Hepatocyte (in vitro differentiated cells): ENCODE measurements at regions not wholly inside any gene's neighbourhood (a gene's known extent, or its start where the extent isn't known, plus 50 kb on each side); places are given as distances from the start of the nearest gene placed in this dataset.

Experiments used
- DNase-seq: peaks from one replicate; pipeline ENCODE4 v3.0.0-alpha.2; 2016; ENCODE audit warnings: low spot score
- H2AFZ ChIP-seq: fragments of 200-600 bp; sonication (generic); 2 replicates; pipeline ENCODE4 v1.6.0; 2016; ENCODE audit warnings: antibody characterized with exemption, mild to moderate bottlenecking
- H3K27ac ChIP-seq: fragments of 200-600 bp; sonication (generic); 2 replicates; pipeline ENCODE4 v1.5.1; 2016; ENCODE audit warnings: mild to moderate bottlenecking
- H3K27me3 ChIP-seq: fragments of 200-600 bp; sonication (generic); 2 replicates; pipeline ENCODE4 v1.6.1; 2016
- H3K36me3 ChIP-seq: fragments of 200-600 bp; sonication (generic); replicated peaks from 2 replicates; pipeline ENCODE4 v1.5.1; 2016; ENCODE audit warnings: low read depth; ENCODE audit not compliant: insufficient read depth
- H3K4me1 ChIP-seq: fragments of 200-600 bp; sonication (generic); 2 replicates; pipeline ENCODE4 v1.5.1; 2016; ENCODE audit warnings: mild to moderate bottlenecking, moderate library complexity; ENCODE audit not compliant: insufficient read depth
- H3K4me2 ChIP-seq: fragments of 200-600 bp; sonication (generic); 2 replicates; pipeline ENCODE4 v1.6.0; 2016
- H3K4me3 ChIP-seq: fragments of 200-600 bp; sonication (generic); 2 replicates; pipeline ENCODE4 v1.5.1; 2016; ENCODE audit warnings: mild to moderate bottlenecking
- H3K79me2 ChIP-seq: fragments of 200-600 bp; sonication (generic); 2 replicates; pipeline ENCODE4 v1.6.0; 2017; ENCODE audit warnings: mild to moderate bottlenecking
- H3K9me2 ChIP-seq: fragments of 200-600 bp; sonication (generic); replicated peaks from 2 replicates; pipeline ENCODE4 v1.6.0; 2017; ENCODE audit warnings: mild to moderate bottlenecking; ENCODE audit not compliant: insufficient read depth
- H3K9me3 ChIP-seq: fragments of 200-600 bp; sonication (generic); 2 replicates; pipeline ENCODE4 v1.5.1; 2016; ENCODE audit warnings: low read depth, mild to moderate bottlenecking
- H4K20me1 ChIP-seq: fragments of 200-600 bp; sonication (generic); 2 replicates; pipeline ENCODE4 v1.6.0; 2016; ENCODE audit warnings: mild to moderate bottlenecking; ENCODE audit not compliant: insufficient read depth, poor library complexity, severe bottlenecking
- CTCF ChIP-seq: fragments of 200-600 bp; sonication (generic); IDR thresholded peaks from 2 replicates; pipeline ENCODE4 v1.5.1; 2016; ENCODE audit warnings: antibody characterized with exemption, mild to moderate bottlenecking; ENCODE audit not compliant: poor library complexity
- EZH2 ChIP-seq: fragments of 200-600 bp; sonication (generic); IDR thresholded peaks from 2 replicates; pipeline ENCODE4 v1.6.1; 2016; ENCODE audit warnings: antibody characterized with exemption, mild to moderate bottlenecking, borderline replicate concordance
- EZH2phosphoT487 ChIP-seq: fragments of 200-600 bp; sonication (generic); IDR thresholded peaks from one replicate; pipeline ENCODE4 v1.6.1; 2018; ENCODE audit warnings: antibody characterized with exemption, mild to moderate bottlenecking, low read depth, moderate library complexity; ENCODE audit not compliant: unreplicated experiment, severe bottlenecking
- WGBS: methylation state at CpG from one replicate; pipeline ENCODE4 v1.1.6; 2016; ENCODE audit warnings: low lambda C conversion rate; ENCODE audit errors: missing lambda C conversion rate; 5-methylcytosine and 5-hydroxymethylcytosine counted together

DNA sequence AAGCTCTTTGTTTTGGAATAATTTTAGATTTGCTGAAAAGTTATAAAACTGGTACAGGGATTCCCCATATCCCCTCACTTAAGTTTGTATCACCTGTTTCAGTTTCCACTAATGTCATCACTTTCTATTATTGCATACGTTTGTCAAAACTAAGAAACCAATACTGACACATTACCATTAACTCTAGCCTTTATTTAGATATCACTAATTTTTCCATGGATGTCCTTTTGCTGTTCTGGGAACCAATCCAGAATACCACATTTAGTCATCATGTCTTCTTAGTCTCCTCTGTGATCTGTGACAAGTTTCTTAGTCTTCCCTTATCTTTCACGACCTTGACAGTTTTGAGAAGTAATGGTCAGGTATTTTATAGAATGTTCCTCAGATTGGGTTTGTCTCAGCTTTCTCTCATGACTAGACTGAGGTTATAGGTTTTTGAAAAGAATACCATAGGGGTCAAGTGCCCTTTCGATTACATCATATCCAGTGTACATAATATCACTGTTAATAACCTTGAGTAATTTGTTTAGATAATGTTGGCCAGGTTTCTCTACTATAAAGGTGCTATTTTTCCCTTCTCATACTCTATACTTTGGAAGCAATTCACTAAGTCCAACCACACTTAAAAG, 51.9 kb upstream of the NMUR2 start:
- no peak overlapping the region for H3K4me3 ChIP-seq
- H3K4me1 ChIP-seq, result no peaks in the 10 kb centered on the region
- no peak for TF ChIP-seq CTCF
- no peak for TF ChIP-seq EZH2
- no peak for TF ChIP-seq EZH2phosphoT487
- no peak overlapping the region for H3K4me2 ChIP-seq
- H3K9me2 ChIP-seq, result no peaks in the 10 kb centered on the region
- H2AFZ ChIP-seq, result no peak overlapping the region
- H3K79me2 ChIP-seq, result no peaks in the 10 kb centered on the region
- H3K27ac ChIP-seq, result no peak overlapping the region
- DNase-seq, result no peak
- H3K9me3 ChIP-seq, result no peaks in the 10 kb centered on the region
- H4K20me1 ChIP-seq, result no peaks in the 10 kb centered on the region
- WGBS, result 85% methylated on average over 3 of the region's 3 CpGs
- no peaks in the 10 kb centered on the region for H3K27me3 ChIP-seq
- no peaks in the 10 kb centered on the region for H3K36me3 ChIP-seq

- H3K79me2 ChIP-seq, result no peaks in the 10 kb centered on the region
- H3K4me1 ChIP-seq, result no peaks in the 10 kb centered on the region
- H4K20me1 ChIP-seq, result no peaks in the 10 kb centered on the region
- no peak for TF ChIP-seq EZH2phosphoT487
- TF ChIP-seq EZH2, result no peak
- TF ChIP-seq CTCF, result no peak
- DNase-seq, result no peak
- WGBS, result 68% methylated on average over 4 of the region's 4 CpGs
- no peak overlapping the region for H3K4me2 ChIP-seq
- H3K4me3 ChIP-seq, result no peak overlapping the region
- no peaks in the 10 kb centered on the region for H3K9me3 ChIP-seq
- no peaks in the 10 kb centered on the region for H3K27me3 ChIP-seq
- H3K36me3 ChIP-seq, result no peaks in the 10 kb centered on the region
- no peak overlapping the region for H2AFZ ChIP-seq
- H3K9me2 ChIP-seq, result no peaks in the 10 kb centered on the region
- H3K27ac ChIP-seq, result no peak overlapping the region
Observed at GRCh38 chr5:152462021-152462721, 57.1 kb upstream of the NMUR2 start.

- no peaks in the 10 kb centered on the region for H3K9me3 ChIP-seq
- no peaks in the 10 kb centered on the region for H3K4me1 ChIP-seq
- no peaks in the 10 kb centered on the region for H3K36me3 ChIP-seq
- no peaks in the 10 kb centered on the region for H3K79me2 ChIP-seq
- 75% methylated on average over 4 of the region's 4 CpGs for WGBS
- H3K27ac ChIP-seq, result no peak overlapping the region
- DNase-seq, result no peak
- no peaks in the 10 kb centered on the region for H4K20me1 ChIP-seq
- no peak for TF ChIP-seq CTCF
- TF ChIP-seq EZH2, result no peak
- TF ChIP-seq EZH2phosphoT487, result no peak
- no peaks in the 10 kb centered on the region for H3K9me2 ChIP-seq
- no peak overlapping the region for H2AFZ ChIP-seq
- no peak overlapping the region for H3K4me2 ChIP-seq
- H3K4me3 ChIP-seq, result no peak overlapping the region
- H3K27me3 ChIP-seq, result no peaks in the 10 kb centered on the region
Observed at GRCh38 chr5:152464048-152464447, 59.0 kb upstream of the NMUR2 start.
